Endothelial cell of umbilical vein (primary cell): ENCODE measurements at regions not wholly inside any gene's neighbourhood (a gene's known extent, or its start where the extent isn't known, plus 50 kb on each side); places are given as distances from the start of the nearest gene placed in this dataset.

ENCODE experiments used
- BruUV-seq: library from RNA; stranded (reverse); fragments of 400-500 nt; replicated peaks from 2 replicates; lab custom pipeline; 2021; lab: Mats Ljungman, UMichigan
- CTCF ChIA-PET: fragments of 300-600, 350-600 bp; sonication (Branson Sonifier 250); formaldehyde crosslinking; loops from one replicate; lab custom pipeline; 2021; ENCODE audit warnings: antibody characterized with exemption, inconsistent platforms; lab: Charles Lee
- POLR2A ChIA-PET: fragments of 300-600, 350-600 bp; sonication (Branson Sonifier 250); formaldehyde crosslinking; loops from one replicate; lab custom pipeline; 2021; ENCODE audit warnings: antibody characterized with exemption, inconsistent platforms; lab: Charles Lee
- DNase-seq: peaks from one replicate; pipeline ENCODE4 v3.0.0-alpha.2; 2011; ENCODE audit warnings: low read depth, low spot score
- FAIRE-seq: peaks from 2 replicates; lab custom pipeline; 2011; peaks lifted over from hg19 to GRCh38; lab: Jason Lieb, UNC
- H2AFZ ChIP-seq: 2 replicates; pipeline ENCODE4 v1.6.0; 2012; ENCODE audit warnings: low read depth, low read length, control low read depth, inconsistent platforms
- H3K27ac ChIP-seq: 2 replicates; pipeline ENCODE4 v1.5.1; 2011; ENCODE audit warnings: low read depth, mild to moderate bottlenecking, control low read depth, low read length, moderate library complexity; ENCODE audit not compliant: insufficient read depth
- H3K27me3 ChIP-seq, 2 experiments: 2 replicates each; pipeline versions ENCODE4 v1.6.0 to v1.6.1; 2011; ENCODE audit warnings: low read length in 2 of 2, mixed read lengths in 1 of 2; ENCODE audit not compliant: control insufficient read depth in 2 of 2, insufficient read depth in 2 of 2
- H3K36me3 ChIP-seq, 2 experiments: 2 replicates in 1 of 2; 3 replicates in 1 of 2; pipeline ENCODE4 v1.5.1; 2011; ENCODE audit warnings: low read length in 2 of 2, mild to moderate bottlenecking in 1 of 2, moderate library complexity in 1 of 2; ENCODE audit not compliant: control insufficient read depth in 2 of 2, insufficient read depth in 2 of 2; ENCODE audit errors: extremely low read depth in 1 of 2
- H3K4me1 ChIP-seq: 3 replicates; pipeline ENCODE4 v1.5.1; 2011; ENCODE audit warnings: mild to moderate bottlenecking, low read length; ENCODE audit not compliant: control insufficient read depth, insufficient read depth; ENCODE audit errors: extremely low read depth
- H3K4me2 ChIP-seq: 2 replicates; pipeline ENCODE4 v1.6.1; 2011; ENCODE audit warnings: low read length, control low read depth, mixed read lengths; ENCODE audit not compliant: insufficient read depth
- H3K4me3 ChIP-seq, 3 experiments: fragments of 200-600 bp in 1 of 3; sonication (generic), shearing (Covaris generic) in 1 of 3; replicated peaks in 1 of 3; 2 replicates each; pipeline ENCODE4 v1.5.1; 2011 to 2016; ENCODE audit warnings: control low read depth in 3 of 3, low read length in 3 of 3, mild to moderate bottlenecking in 2 of 3, inconsistent platforms in 1 of 3, low read depth in 1 of 3, moderate library complexity in 1 of 3; ENCODE audit not compliant: insufficient read depth in 1 of 3
- H3K79me2 ChIP-seq: 2 replicates; pipeline ENCODE4 v1.6.0; 2012; ENCODE audit warnings: low read length, inconsistent platforms; ENCODE audit not compliant: control insufficient read depth, insufficient read depth
- H3K9ac ChIP-seq: replicated peaks from 2 replicates; pipeline ENCODE3; 2011; ENCODE audit warnings: low read length, control low read depth; ENCODE audit not compliant: insufficient read depth; ENCODE audit errors: extremely low read depth
- H3K9me1 ChIP-seq: replicated peaks from 3 replicates; pipeline ENCODE4 v1.6.0; 2011; ENCODE audit warnings: mild to moderate bottlenecking, low read length; ENCODE audit not compliant: control insufficient read depth, insufficient read depth; ENCODE audit errors: extremely low read depth
- H3K9me3 ChIP-seq: replicated peaks from 2 replicates; pipeline ENCODE4 v1.5.1; 2012; ENCODE audit warnings: low read length, inconsistent platforms; ENCODE audit not compliant: control insufficient read depth, insufficient read depth
- H4K20me1 ChIP-seq: replicated peaks from 2 replicates; pipeline ENCODE3; 2011; ENCODE audit warnings: mild to moderate bottlenecking, low read length; ENCODE audit not compliant: control insufficient read depth, insufficient read depth; ENCODE audit errors: extremely low read depth
- CTCF ChIP-seq, 2 donors: IDR thresholded peaks; 1 replicate in 1 of 2; 2 replicates in 1 of 2; pipeline ENCODE4 v1.5.1; 2011; ENCODE audit warnings: low read length in 2 of 2, mild to moderate bottlenecking in 2 of 2, moderate library complexity in 2 of 2, control low read depth in 1 of 2, inconsistent platforms in 1 of 2, low read depth in 1 of 2; ENCODE audit not compliant: insufficient read depth in 1 of 2; ENCODE audit errors: extremely low read depth in 1 of 2
- GATA2 ChIP-seq: IDR thresholded peaks from 2 replicates; pipeline ENCODE4 v1.7.0; 2011; ENCODE audit warnings: low read depth, mild to moderate bottlenecking, moderate library complexity, mixed read lengths, low read length; ENCODE audit not compliant: insufficient read length, insufficient read depth
- JUN ChIP-seq: IDR thresholded peaks from 2 replicates; pipeline ENCODE4 v1.6.1; 2011; ENCODE audit warnings: borderline replicate concordance, low read depth; ENCODE audit not compliant: insufficient read length, insufficient read depth
- MAX ChIP-seq: IDR thresholded peaks from 2 replicates; pipeline ENCODE4 v1.6.1; 2011; ENCODE audit not compliant: insufficient read depth, insufficient read length
- MYC ChIP-seq: IDR thresholded peaks from one replicate; pipeline ENCODE4 v1.6.1; 2011; ENCODE audit warnings: mild to moderate bottlenecking, low read depth, low read length
- dilution Hi-C: fragments of 300-500 bp; cut with MboI; formaldehyde crosslinking; loops from one replicate; pipeline ENCODE4 v1.15.0; 2019; ENCODE audit warnings: low sequenced_read_pairs; ENCODE audit not compliant: extremely low pct_ligation_motif_present
- intact Hi-C: fragments of 100-400 bp; cut with micrococcal nuclease; formaldehyde crosslinking; loops from one replicate; pipeline ENCODE4 v1.10.0; 2022

- FAIRE-seq = no peak
- CTCF ChIA-PET = no interaction called here
- no peaks in the 10 kb centered on the region for H3K4me1 ChIP-seq
These were observed 212.7 kb upstream of the CADM1 start for GRCh38 chr11:115716601-115717529.

More at GRCh38 chr11:115716601-115717529, 212.7 kb upstream of the CADM1 start:
- no peaks in the 10 kb centered on the region for H3K36me3 ChIP-seq
- no peak overlapping the region for H3K4me2 ChIP-seq
- intact Hi-C loops (no loop called here), dilution Hi-C loops (no loop called here)
- H3K9me1 ChIP-seq = no peaks in the 10 kb centered on the region
- DNase-seq = no peak
- H3K79me2 ChIP-seq = no peaks in the 10 kb centered on the region
- H2AFZ ChIP-seq = no peak overlapping the region
- TF ChIP-seq MAX (no peak), CTCF (IDR thresholded peaks at IDR 0.05; ENCODE audit: extremely low read depth in 1 of 2, insufficient read depth in 1 of 2, low read depth in 1 of 2, low read length in 2 of 2) (no peak), JUN (no peak), GATA2 (no peak), MYC (no peak)
- H3K4me3 ChIP-seq = no peak overlapping the region
- H3K27me3 ChIP-seq = no peaks in the 10 kb centered on the region
- no peaks in the 10 kb centered on the region for H4K20me1 ChIP-seq
- no peaks in the 10 kb centered on the region for H3K9me3 ChIP-seq
- H3K27ac ChIP-seq = no peak overlapping the region
- no TSS peak for BruUV-seq
- no peak overlapping the region for H3K9ac ChIP-seq
- POLR2A ChIA-PET = no interaction called here
